T-helper 17 cell (primary cell): ENCODE measurements at regions not wholly inside any gene's neighbourhood (a gene's known extent, or its start where the extent isn't known, plus 50 kb on each side); places are given as distances from the start of the nearest gene placed in this dataset.
"Not testable (repeated sequence)": the region's sequence is repeated elsewhere in the genome, so short reads cannot be mapped to it uniquely, and the experiment has no call there.

Experiments
- ATAC-seq: fragments of 150-1000 bp; cut with Tn5 transposase; 2 replicates; pipeline ENCODE4 v1.10.0; 2021; ENCODE audit warnings: mild to moderate bottlenecking, moderate library complexity
- DNase-seq, 3 donors: peaks; one replicate each; pipeline versions ENCODE4 v3.0.0 to v3.0.0-alpha.2; 2020 to 2021
- H3K9me3 ChIP-seq: one replicate; pipeline ENCODE4 v1.7.0; 2013; ENCODE audit warnings: low read length, mild to moderate bottlenecking; ENCODE audit not compliant: control insufficient read depth, poor library complexity, severe bottlenecking
- H3K27ac Mint-ChIP-seq: one replicate; pipeline ENCODE4 v1.8.0; 2022; ENCODE audit warnings: mild to moderate bottlenecking, moderate library complexity, mixed read lengths
- H3K27me3 Mint-ChIP-seq: one replicate; pipeline ENCODE4 v1.8.0; 2022; ENCODE audit warnings: mixed read lengths
- H3K36me3 Mint-ChIP-seq: one replicate; pipeline ENCODE4 v1.8.0; 2022; ENCODE audit warnings: low read depth, mixed read lengths
- H3K4me1 Mint-ChIP-seq: one replicate; pipeline ENCODE4 v1.8.0; 2022; ENCODE audit warnings: mild to moderate bottlenecking, mixed read lengths
- H3K4me3 Mint-ChIP-seq: one replicate; pipeline ENCODE4 v1.8.0; 2022; ENCODE audit warnings: mild to moderate bottlenecking, moderate library complexity, mixed read lengths

- no peak overlapping the region for H3K27ac Mint-ChIP-seq
- H3K27me3 Mint-ChIP-seq = peaks cover 7% of the 10 kb centered on the region
- H3K4me3 Mint-ChIP-seq = no peak overlapping the region
- no peaks in the 10 kb centered on the region for H3K4me1 Mint-ChIP-seq
- ATAC-seq (no peak), DNase-seq (no peak)
- no peaks in the 10 kb centered on the region for H3K36me3 Mint-ChIP-seq
- H3K9me3 ChIP-seq = no peaks in the 10 kb centered on the region
Measured at GRCh38 chr2:220786216-220786615, 785.9 kb downstream of the EPHA4 start.

- DNase-seq = no peak
- no peaks in the 10 kb centered on the region for H3K9me3 ChIP-seq
- no peak for ATAC-seq
- H3K4me1 Mint-ChIP-seq = no peaks in the 10 kb centered on the region
- H3K27ac Mint-ChIP-seq = no peak overlapping the region
- peaks cover 7% of the 10 kb centered on the region for H3K27me3 Mint-ChIP-seq
- H3K4me3 Mint-ChIP-seq = no peak overlapping the region
- no peaks in the 10 kb centered on the region for H3K36me3 Mint-ChIP-seq
Measured at GRCh38 chr2:220787251-220787650, 784.9 kb downstream of the EPHA4 start.

GRCh38 chr2:220789961-220790360 is 782.1 kb downstream of the EPHA4 start:
- no peaks in the 10 kb centered on the region for H3K4me1 Mint-ChIP-seq
- no peak overlapping the region for H3K27ac Mint-ChIP-seq
- no peak overlapping the region for H3K4me3 Mint-ChIP-seq
- no peak for DNase-seq
- H3K36me3 Mint-ChIP-seq = no peaks in the 10 kb centered on the region
- no peak for ATAC-seq
- H3K9me3 ChIP-seq = no peaks in the 10 kb centered on the region
- peaks cover 7% of the 10 kb centered on the region for H3K27me3 Mint-ChIP-seq

GRCh38 chr2:220795705-220796104 is 776.4 kb downstream of the EPHA4 start:
- DNase-seq (no peak), ATAC-seq (no peak)
- H3K27me3 Mint-ChIP-seq = no peaks in the 10 kb centered on the region
- H3K4me1 Mint-ChIP-seq = no peaks in the 10 kb centered on the region
- H3K4me3 Mint-ChIP-seq = no peak overlapping the region
- H3K36me3 Mint-ChIP-seq = no peaks in the 10 kb centered on the region
- no peak overlapping the region for H3K27ac Mint-ChIP-seq
- no peaks in the 10 kb centered on the region for H3K9me3 ChIP-seq

GRCh38 chr2:220811115-220811514 is 761.0 kb downstream of the EPHA4 start:
- H3K4me3 Mint-ChIP-seq = no peak overlapping the region
- no peaks in the 10 kb centered on the region for H3K4me1 Mint-ChIP-seq
- no peak overlapping the region for H3K27ac Mint-ChIP-seq
- H3K27me3 Mint-ChIP-seq = no peaks in the 10 kb centered on the region
- ATAC-seq (no peak), DNase-seq (no peak)
- no peaks in the 10 kb centered on the region for H3K36me3 Mint-ChIP-seq
- no peaks in the 10 kb centered on the region for H3K9me3 ChIP-seq

- no peaks in the 10 kb centered on the region for H3K36me3 Mint-ChIP-seq
- H3K4me1 Mint-ChIP-seq = no peaks in the 10 kb centered on the region
- no peaks in the 10 kb centered on the region for H3K9me3 ChIP-seq
- no peak for DNase-seq
- ATAC-seq = no peak
- no peaks in the 10 kb centered on the region for H3K27me3 Mint-ChIP-seq
- no peak overlapping the region for H3K27ac Mint-ChIP-seq
- H3K4me3 Mint-ChIP-seq = no peak overlapping the region
Measured at GRCh38 chr2:220811952-220812570, 760.0 kb downstream of the EPHA4 start.

GRCh38 chr2:220814441-220814840 is 757.7 kb downstream of the EPHA4 start:
- H3K4me1 Mint-ChIP-seq = no peaks in the 10 kb centered on the region
- H3K27ac Mint-ChIP-seq = no peak overlapping the region
- no peaks in the 10 kb centered on the region for H3K9me3 ChIP-seq
- DNase-seq (no peak), ATAC-seq (no peak)
- no peaks in the 10 kb centered on the region for H3K36me3 Mint-ChIP-seq
- no peak overlapping the region for H3K4me3 Mint-ChIP-seq
- peaks cover 6% of the 10 kb centered on the region for H3K27me3 Mint-ChIP-seq

- ATAC-seq = no peak
- peaks cover 6% of the 10 kb centered on the region for H3K27me3 Mint-ChIP-seq
Measured at GRCh38 chr2:220815698-220816097, 756.4 kb downstream of the EPHA4 start.

GRCh38 chr2:220821683-220822082 is 750.4 kb downstream of the EPHA4 start:
- H3K36me3 Mint-ChIP-seq = no peaks in the 10 kb centered on the region
- no peaks in the 10 kb centered on the region for H3K9me3 ChIP-seq
- H3K4me3 Mint-ChIP-seq = no peak overlapping the region
- H3K27ac Mint-ChIP-seq = no peak overlapping the region
- DNase-seq (no peak), ATAC-seq (no peak)
- H3K4me1 Mint-ChIP-seq = no peaks in the 10 kb centered on the region
- peaks cover 6% of the 10 kb centered on the region for H3K27me3 Mint-ChIP-seq

More at GRCh38 chr2:220815698-220816097, 756.4 kb downstream of the EPHA4 start:
- H3K9me3 ChIP-seq = no peaks in the 10 kb centered on the region
- Mint-ChIP-seq H3K27ac (no peak overlapping the region), H3K4me1 (no peaks in the 10 kb centered on the region), H3K36me3 (no peaks in the 10 kb centered on the region), H3K4me3 (no peak overlapping the region)
- DNase-seq = no peak

- DNase-seq, H3K4me3 Mint-ChIP-seq, ATAC-seq: not testable (repeated sequence)
Measured at GRCh38 chr2:220823590-220823989, 748.5 kb downstream of the EPHA4 start.

GRCh38 chr2:220833446-220833845 is 738.7 kb downstream of the EPHA4 start:
- Mint-ChIP-seq H3K4me3 (no peak overlapping the region), H3K4me1 (no peaks in the 10 kb centered on the region), H3K27me3 (peaks cover 12% of the 10 kb centered on the region), H3K27ac (no peak overlapping the region), H3K36me3 (no peaks in the 10 kb centered on the region)
- ATAC-seq (no peak), DNase-seq (no peak)
- H3K9me3 ChIP-seq = no peaks in the 10 kb centered on the region

More at GRCh38 chr2:220823590-220823989, 748.5 kb downstream of the EPHA4 start:
- H3K4me1 Mint-ChIP-seq, H3K36me3 Mint-ChIP-seq, H3K27ac Mint-ChIP-seq, H3K27me3 Mint-ChIP-seq, H3K9me3 ChIP-seq: not testable (repeated sequence)

GRCh38 chr2:220835583-220835982 is 736.5 kb downstream of the EPHA4 start:
- no peak overlapping the region for H3K4me3 Mint-ChIP-seq
- H3K4me1 Mint-ChIP-seq = no peaks in the 10 kb centered on the region
- H3K9me3 ChIP-seq = no peaks in the 10 kb centered on the region
- no peak overlapping the region for H3K27ac Mint-ChIP-seq
- DNase-seq (no peak), ATAC-seq (no peak)
- H3K27me3 Mint-ChIP-seq = peaks cover 16% of the 10 kb centered on the region
- no peaks in the 10 kb centered on the region for H3K36me3 Mint-ChIP-seq

GRCh38 chr2:220837226-220837625 is 734.9 kb downstream of the EPHA4 start:
- Mint-ChIP-seq H3K4me1 (no peaks in the 10 kb centered on the region), H3K27ac (no peak overlapping the region), H3K27me3 (peaks cover 16% of the 10 kb centered on the region), H3K4me3 (no peak overlapping the region), H3K36me3 (no peaks in the 10 kb centered on the region)
- no peaks in the 10 kb centered on the region for H3K9me3 ChIP-seq
- ATAC-seq = no peak
- DNase-seq = no peak

GRCh38 chr2:220842901-220843665 is 729.0 kb downstream of the EPHA4 start:
- Mint-ChIP-seq H3K4me3 (no peak overlapping the region), H3K27ac (no peak overlapping the region), H3K4me1 (no peaks in the 10 kb centered on the region), H3K36me3 (no peaks in the 10 kb centered on the region), H3K27me3 (peaks cover 17% of the 10 kb centered on the region)
- ATAC-seq (no peak), DNase-seq (no peak)
- no peaks in the 10 kb centered on the region for H3K9me3 ChIP-seq
